Left colon (tissue), 2 donors: ENCODE measurements at regions not wholly inside any gene's neighbourhood (a gene's known extent, or its start where the extent isn't known, plus 50 kb on each side); places are given as distances from the start of the nearest gene placed in this dataset.

ENCODE experiments used
- ATAC-seq: fragments of 200-7000 bp; cut with Tn5 transposase; one replicate; pipeline ENCODE4 v1.9.1; 2020; ENCODE audit warnings: mild to moderate bottlenecking, moderate library complexity
- DNase-seq, 2 donors: peaks; one replicate each; pipeline ENCODE4 v3.0.0-alpha.2; 2020
- intact Hi-C, 2 donors: fragments of 100-400 bp; cut with DNase I in 1 of 2; cut with micrococcal nuclease in 1 of 2; formaldehyde crosslinking; loops; one replicate each; pipeline versions ENCODE4 v1.11.2 to v1.14.0; 2022; cut with DNase I, micrococcal nuclease
- donor health status: DM: no; HTN: no; CAD: no.
- donor health status: DM: yes; HTN: yes; CAD: no.

GRCh38 chr10:128497660-128498377, 371.6 kb upstream of the MKI67 start:
- no peak for ATAC-seq
- no peak for DNase-seq
- intact Hi-C loops = no loop called here

DNA sequence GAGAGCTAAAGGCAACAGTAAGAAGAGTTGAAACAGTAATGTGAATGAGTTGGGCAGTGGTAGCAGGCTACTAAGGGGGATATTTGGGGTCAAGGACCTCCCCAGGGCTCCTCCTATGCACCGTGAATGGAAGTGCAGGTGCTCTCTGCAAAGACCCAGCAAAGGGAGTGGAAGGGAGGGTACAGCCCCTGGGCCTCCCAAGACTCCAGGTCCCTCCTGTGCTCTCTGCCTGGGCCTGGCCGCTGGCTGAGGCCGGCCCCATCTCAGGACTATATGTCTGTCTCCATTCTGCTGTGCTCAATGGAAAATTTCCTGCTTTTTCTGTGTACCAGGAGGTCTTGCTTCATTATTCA, 372.1 kb upstream of the MKI67 start:
- no peak for DNase-seq
- no peak for ATAC-seq
- intact Hi-C loops = no loop called here

DNA sequence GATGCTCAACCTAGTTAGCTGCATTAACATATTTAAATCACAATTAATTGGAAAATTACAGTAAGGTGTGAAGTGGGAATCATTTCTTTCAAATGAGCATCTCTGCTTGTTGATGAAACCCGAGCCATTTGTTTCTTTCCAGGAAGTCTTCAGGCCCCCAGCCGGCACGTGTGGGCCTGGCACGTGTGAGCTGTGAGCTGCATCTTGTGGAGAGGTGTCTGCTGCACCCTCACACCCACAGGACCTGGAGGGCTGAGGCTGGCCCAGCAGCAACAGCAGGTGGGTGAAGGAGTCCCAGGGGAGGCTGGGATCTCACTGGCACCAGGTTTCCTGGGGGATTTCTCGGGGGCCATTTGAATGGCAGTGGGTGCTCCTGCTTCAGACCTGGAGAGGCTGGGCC, 372.5 kb upstream of the MKI67 start:
- ATAC-seq = no peak
- intact Hi-C loops = no loop called here
- no peak for DNase-seq

DNA sequence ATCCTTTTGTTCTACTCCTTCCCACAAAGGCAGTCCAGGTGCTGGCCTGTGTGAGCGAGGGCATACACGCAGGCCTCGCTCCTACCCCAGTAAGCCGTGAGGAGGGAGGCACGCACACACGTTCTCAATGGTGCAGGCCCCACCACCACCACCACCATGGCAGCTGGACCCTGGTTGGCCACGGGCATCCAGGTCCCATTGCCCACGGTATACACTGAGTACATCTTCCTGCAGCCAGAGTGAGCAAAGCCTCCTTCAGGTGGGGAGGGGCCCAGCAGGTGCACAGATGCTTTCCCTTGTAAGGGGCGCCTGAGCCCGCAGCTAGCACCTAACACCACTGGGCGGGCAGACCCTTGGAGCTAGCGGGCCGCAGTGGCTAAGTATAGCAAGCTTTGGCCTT, 373.3 kb upstream of the MKI67 start:
- intact Hi-C loops = no loop called here

GRCh38 chr10:128499956-128500355, 373.7 kb upstream of the MKI67 start:
- intact Hi-C loops = no loop called here
- DNase-seq = no peak
- no peak for ATAC-seq

More for the DNA sequence above, 373.3 kb upstream of the MKI67 start:
- DNase-seq = no peak
- no peak for ATAC-seq

DNA sequence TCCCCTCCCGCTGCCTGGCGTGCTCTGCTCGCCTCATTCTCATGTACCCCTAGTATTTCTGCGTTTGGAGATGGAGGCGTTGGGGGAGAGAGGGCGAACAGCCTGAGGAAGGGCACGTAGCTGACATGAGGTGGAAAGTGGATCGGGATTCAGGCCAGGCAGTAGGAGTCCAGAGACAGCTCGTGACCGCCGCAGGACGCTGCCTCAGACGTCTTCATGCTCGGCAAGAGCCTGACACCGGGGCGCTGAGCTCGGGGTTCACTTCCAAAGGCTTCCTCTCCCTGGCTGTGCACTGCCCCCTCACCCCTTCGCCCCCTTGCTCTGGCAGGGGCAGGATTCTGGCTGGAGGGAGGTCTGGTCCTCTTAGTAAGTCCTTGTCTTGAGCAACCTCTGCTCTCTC, 374.4 kb upstream of the MKI67 start:
- intact Hi-C loops = no loop called here
- DNase-seq (no peak), ATAC-seq (no peak)

DNA sequence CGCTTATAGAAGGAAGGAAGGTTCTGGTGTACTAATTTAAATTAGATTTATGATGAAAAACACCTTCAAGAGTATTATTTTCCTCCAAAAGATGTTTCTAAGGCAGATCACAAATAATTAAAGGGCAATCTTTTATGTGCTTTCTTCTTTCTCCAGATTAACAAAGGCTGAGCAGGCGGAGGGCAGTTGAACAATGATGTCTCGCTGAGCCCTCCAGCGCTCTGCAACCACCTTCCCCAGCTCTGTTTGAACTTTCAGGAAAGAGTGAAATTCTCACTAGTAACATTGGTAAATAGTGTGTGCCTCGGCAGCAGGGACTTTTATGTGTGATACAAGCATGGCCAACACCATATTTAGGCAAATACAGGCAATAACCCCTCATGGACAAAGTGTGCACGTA, 379.1 kb upstream of the MKI67 start:
- intact Hi-C loops = no loop called here
- ATAC-seq (no peak), DNase-seq (no peak)

DNA sequence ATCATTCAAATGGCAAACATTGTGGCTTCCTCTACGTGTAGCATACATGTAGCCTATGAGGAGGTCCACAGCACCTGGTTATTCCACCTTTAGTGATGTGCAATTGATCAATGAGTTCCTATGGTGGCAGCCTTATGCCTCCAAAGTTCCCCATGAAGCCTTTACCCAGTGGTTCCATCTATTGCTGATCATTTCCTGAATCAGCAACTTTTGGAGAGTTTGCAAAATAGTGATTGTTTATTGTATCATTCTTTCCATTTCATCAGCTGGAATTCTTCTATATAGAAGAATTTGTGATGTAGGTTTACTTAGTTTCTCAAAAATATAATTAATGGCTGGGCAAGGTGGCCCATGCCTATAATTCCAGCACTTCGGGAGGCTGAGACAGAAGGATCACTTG, 380.2 kb upstream of the MKI67 start:
- intact Hi-C loops = no loop called here
- no peak for ATAC-seq
- DNase-seq = no peak

DNA sequence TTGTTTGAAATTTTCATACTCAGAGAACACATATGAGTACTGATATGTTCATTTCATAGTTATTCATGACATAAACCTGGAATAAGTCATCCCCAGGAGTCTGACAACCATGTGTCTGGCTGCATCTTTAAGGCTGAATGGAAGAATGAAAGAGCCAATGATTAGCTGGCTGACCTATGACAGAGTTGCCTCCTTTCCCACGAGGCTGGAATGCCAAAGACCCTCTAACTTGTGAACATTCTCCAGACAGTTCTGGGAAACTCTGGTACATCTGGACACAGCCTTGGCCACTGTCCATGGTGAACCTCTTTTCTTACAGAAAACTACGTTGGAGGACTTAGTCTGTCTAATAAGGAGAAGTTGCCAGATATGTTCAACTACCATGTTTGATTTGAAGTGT, 380.8 kb upstream of the MKI67 start:
- DNase-seq = no peak

DNA sequence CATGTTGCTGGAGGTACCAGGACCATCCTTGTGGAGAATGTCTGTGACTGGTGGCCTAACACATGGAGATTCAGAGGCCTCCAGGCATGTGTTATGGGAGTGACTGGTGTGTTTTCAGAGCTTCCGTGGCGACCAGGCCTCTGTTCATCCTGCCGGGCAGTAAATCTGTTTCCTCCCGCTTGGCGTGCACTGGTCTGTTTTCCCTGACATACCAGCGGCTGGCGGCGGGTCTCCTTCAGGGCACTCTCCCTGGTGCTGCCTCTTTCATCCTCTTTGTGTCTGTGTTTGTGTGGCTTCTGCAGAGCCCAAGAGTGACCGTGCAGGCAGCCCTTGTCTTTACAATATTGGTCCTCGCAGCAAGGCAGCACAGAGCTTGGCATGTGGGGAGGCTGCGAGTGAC, 385.1 kb upstream of the MKI67 start:
- intact Hi-C loops = no loop called here
- no peak for DNase-seq
- no peak for ATAC-seq

More for the DNA sequence above, 380.8 kb upstream of the MKI67 start:
- ATAC-seq = no peak
- intact Hi-C loops = no loop called here

- intact Hi-C loops = no loop called here
- DNase-seq = no peak
- no peak for ATAC-seq
These were observed 386.5 kb upstream of the MKI67 start for GRCh38 chr10:128512767-128513166.

DNA sequence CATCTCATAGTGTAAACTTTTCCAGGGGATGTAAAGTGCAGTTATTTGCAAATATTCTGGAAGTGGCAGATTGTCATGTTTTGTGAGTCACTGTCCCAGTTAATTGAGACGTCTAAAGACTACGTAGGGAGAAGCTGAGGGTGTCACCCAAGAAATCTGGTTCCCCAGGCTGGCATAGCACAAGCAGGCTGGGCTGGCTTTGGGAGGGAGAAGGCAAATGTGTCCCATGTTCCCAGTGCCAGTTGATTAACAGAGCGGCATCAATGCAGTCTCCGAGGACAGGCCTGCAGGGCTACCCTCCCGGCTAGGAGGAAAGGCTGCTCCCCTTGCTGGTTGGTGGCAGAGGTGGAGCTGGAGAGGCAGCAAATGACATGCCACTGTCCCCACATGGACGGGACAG, 388.3 kb upstream of the MKI67 start:
- intact Hi-C loops = no loop called here
- DNase-seq = no peak
- no peak for ATAC-seq

DNA sequence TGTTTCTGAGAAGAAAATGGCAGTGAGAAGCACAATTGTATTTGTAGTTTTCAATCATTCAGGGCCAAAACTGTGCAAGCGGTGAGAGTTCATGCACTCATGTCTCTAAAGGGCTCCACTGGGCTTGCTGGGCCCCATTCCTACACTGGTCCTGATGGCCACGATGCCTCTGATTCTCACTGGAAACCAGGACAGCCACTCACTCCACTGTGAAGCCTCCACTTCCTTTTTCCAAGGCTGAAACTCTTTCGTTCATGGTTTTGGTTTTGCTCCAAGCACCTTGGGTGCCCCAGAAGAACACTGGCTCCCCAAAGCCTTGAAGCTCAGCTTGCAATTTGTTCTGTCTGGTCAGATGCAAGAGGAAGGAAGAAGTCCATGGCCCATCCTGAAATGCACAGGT, 390.0 kb upstream of the MKI67 start:
- intact Hi-C loops = no loop called here
- no peak for DNase-seq
- no peak for ATAC-seq

- DNase-seq (no peak), ATAC-seq (no peak)
- intact Hi-C loops = no loop called here
These were observed 390.9 kb upstream of the MKI67 start for GRCh38 chr10:128517167-128517566.

DNA sequence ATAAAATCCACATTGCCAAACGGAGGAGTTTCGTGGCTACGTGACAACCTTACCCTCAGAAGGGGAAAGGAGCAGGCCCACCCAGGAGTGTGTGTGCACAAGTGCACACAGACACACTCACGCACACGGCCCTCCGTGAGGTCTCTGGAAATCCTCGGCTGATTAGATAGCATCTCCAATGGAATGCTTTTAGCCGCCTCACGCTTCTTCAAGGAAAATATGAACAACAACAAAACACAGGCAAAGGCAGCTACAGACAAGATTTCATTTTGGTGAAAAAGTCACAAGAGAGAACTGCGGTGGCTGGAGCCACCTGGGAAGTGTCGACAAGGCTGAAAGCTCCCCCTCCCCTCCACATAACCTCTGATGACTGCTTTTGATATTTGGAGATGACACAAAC, 391.8 kb upstream of the MKI67 start:
- no peak for ATAC-seq
- no peak for DNase-seq
- intact Hi-C loops = no loop called here

DNA sequence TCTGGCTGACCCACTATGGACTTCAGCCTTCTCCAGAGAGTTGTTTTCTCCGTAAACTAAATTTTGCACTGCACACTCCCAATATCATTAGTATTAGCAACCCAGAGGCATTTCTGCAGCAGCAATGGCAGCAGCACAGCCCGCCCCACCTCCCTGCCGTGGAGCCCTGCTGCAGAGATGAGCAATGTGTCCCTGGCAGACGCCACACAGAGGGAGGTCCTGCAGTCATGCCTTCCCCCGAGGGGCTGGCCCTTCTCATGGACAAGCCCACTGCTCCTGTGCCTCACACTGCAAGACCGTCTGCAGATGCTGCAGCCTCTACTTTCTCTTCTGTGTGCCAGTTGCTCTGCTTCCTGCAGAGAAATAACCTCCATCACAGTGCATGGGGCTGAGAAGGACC, 393.4 kb upstream of the MKI67 start:
- intact Hi-C loops = no loop called here
- ATAC-seq = no peak
- no peak for DNase-seq

DNA sequence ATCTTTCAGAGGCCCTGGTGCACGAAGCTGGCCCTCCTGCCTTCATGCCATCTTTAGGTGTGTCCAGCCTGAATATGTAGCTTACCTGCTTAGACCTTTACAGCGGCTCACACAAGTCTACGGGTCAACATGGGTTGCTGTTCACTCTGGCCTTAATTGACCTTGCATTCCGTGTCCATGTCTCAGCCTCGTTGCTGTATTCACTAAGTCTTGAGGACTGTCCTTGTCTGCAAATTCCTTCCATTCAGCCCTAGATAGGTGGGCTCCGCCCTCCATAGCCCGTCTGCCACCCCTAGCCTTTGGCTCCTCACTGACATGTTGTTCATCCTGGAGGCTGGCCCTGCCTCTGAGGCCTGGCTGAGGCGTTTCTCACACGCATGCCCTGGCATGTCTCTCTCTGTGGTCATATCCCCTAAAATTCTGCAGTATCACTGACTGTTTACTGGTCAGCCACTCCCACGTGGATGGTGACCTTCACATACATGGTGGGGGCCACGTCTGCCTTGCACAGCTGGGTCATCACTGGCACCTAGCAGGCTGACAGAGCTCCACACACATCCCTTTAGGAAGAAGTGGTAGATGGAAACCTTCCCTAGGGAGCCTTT, 394.1 kb upstream of the MKI67 start:
- intact Hi-C loops = loop anchor here in 1 of 2 donors (10.0 kb wide), 1 partner anchor 196 kb away; no protein-coding TSS in a partner anchor
- ATAC-seq (no peak), DNase-seq (no peak)

GRCh38 chr10:128522551-128523308, 396.5 kb upstream of the MKI67 start:
- intact Hi-C loops = loop anchor here in 1 of 2 donors (10.0 kb wide), 1 partner anchor 198 kb away; no protein-coding TSS in a partner anchor
- DNase-seq = no peak
- no peak for ATAC-seq

DNA sequence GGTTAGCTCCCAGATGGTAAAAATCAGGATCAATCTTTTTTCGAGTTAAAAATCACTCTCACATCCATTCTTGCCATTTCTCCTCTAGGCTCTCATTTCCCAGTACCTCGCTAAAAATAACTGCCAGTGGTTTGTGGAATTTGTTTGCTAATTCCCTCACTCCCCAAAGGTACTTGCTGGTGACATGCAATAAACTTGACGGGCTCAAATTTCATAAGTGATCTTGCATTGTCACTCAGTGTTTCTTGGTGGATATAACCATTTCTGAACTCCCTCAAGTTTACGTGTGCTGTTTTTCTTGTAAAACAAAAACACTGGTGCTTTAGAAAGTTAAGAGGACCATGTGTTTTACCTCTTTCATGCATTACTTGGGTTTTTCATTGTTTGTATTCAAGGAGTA, 399.2 kb upstream of the MKI67 start:
- ATAC-seq = no peak
- intact Hi-C loops = loop anchor here in 1 of 2 donors (10.0 kb wide), 1 partner anchor 201 kb away; no protein-coding TSS in a partner anchor

GRCh38 chr10:128525936-128526335, 399.7 kb upstream of the MKI67 start:
- no peak for DNase-seq
- intact Hi-C loops = loop anchor here in 1 of 2 donors (10.0 kb wide), 1 partner anchor 201 kb away; no protein-coding TSS in a partner anchor
- no peak for ATAC-seq

More for the DNA sequence above, 399.2 kb upstream of the MKI67 start:
- no peak for DNase-seq
